Activated naive CD4-positive, alpha-beta T cell treated with anti-CD3 and anti-CD28 coated beads, Interleukin-2, amount 50 U/mL, for 16 hours (primary cell): ENCODE measurements at regions not wholly inside any gene's neighbourhood (a gene's known extent, or its start where the extent isn't known, plus 50 kb on each side); places are given as distances from the start of the nearest gene placed in this dataset.

Experiments used
- DNase-seq: peaks from one replicate; pipeline ENCODE4 v3.0.0-alpha.2; 2020

- DNase-seq = no peak
Measured at GRCh38 chr3:104546301-104546700, 820.4 kb upstream of the ALCAM start.

- DNase-seq = no peak
Measured at GRCh38 chr3:104547031-104547430, 819.7 kb upstream of the ALCAM start.

GRCh38 chr3:104548401-104548800 lies 818.3 kb upstream of the ALCAM start:
- no peak for DNase-seq

GRCh38 chr3:104549099-104549714 lies 817.5 kb upstream of the ALCAM start:
- DNase-seq = no peak

GRCh38 chr3:104553121-104553520 lies 813.6 kb upstream of the ALCAM start:
- DNase-seq = no peak

GRCh38 chr3:104554425-104554824 lies 812.3 kb upstream of the ALCAM start:
- no peak for DNase-seq

- no peak for DNase-seq
Measured at GRCh38 chr3:104555728-104556127, 811.0 kb upstream of the ALCAM start.

- DNase-seq = no peak
Measured at GRCh38 chr3:104556372-104557078, 810.2 kb upstream of the ALCAM start.

- DNase-seq = no peak
Measured at GRCh38 chr3:104561324-104561723, 805.4 kb upstream of the ALCAM start.

- peak; percentile 63 for DNase-seq
Measured at GRCh38 chr3:104564045-104564643, 802.6 kb upstream of the ALCAM start.

GRCh38 chr3:104566054-104566453 lies 800.7 kb upstream of the ALCAM start:
- DNase-seq = no peak

GRCh38 chr3:104575634-104576033 lies 791.1 kb upstream of the ALCAM start:
- DNase-seq = no peak

- no peak for DNase-seq
Measured at GRCh38 chr3:104578558-104578957, 788.2 kb upstream of the ALCAM start.

GRCh38 chr3:104582092-104582491 lies 784.6 kb upstream of the ALCAM start:
- DNase-seq = no peak

GRCh38 chr3:104584682-104585081 lies 782.0 kb upstream of the ALCAM start:
- no peak for DNase-seq

- no peak for DNase-seq
Measured at GRCh38 chr3:104586344-104586743, 780.4 kb upstream of the ALCAM start.

GRCh38 chr3:104588442-104588841 lies 778.3 kb upstream of the ALCAM start:
- DNase-seq = no peak

- DNase-seq = no peak
Measured at GRCh38 chr3:104591776-104592175, 774.9 kb upstream of the ALCAM start.

- DNase-seq = no peak
Measured at GRCh38 chr3:104594491-104594890, 772.2 kb upstream of the ALCAM start.

GRCh38 chr3:104596054-104596453 lies 770.7 kb upstream of the ALCAM start:
- DNase-seq = no peak

- DNase-seq = no peak
Measured at GRCh38 chr3:104596551-104596950, 770.2 kb upstream of the ALCAM start.

GRCh38 chr3:104598848-104599511 lies 767.7 kb upstream of the ALCAM start:
- no peak for DNase-seq

GRCh38 chr3:104604326-104605010 lies 762.2 kb upstream of the ALCAM start:
- DNase-seq = no peak
